SK-N-MC (cell line): ENCODE measurements at regions not wholly inside any gene's neighbourhood (a gene's known extent, or its start where the extent isn't known, plus 50 kb on each side); places are given as distances from the start of the nearest gene placed in this dataset.
"Not testable (repeated sequence)": the region's sequence is repeated elsewhere in the genome, so short reads cannot be mapped to it uniquely, and the experiment has no call there.

Experiments used
- DNase-seq: peaks from one replicate; pipeline ENCODE4 v3.0.0-alpha.2; 2011; ENCODE audit warnings: low read depth, low spot score
- H3K27ac ChIP-seq: fragments of 200-600 bp; sonication (generic); 2 replicates; pipeline ENCODE4 v1.5.1; 2016; ENCODE audit warnings: mixed run types
- H3K36me3 ChIP-seq: fragments of 200-600 bp; sonication (generic); 2 replicates; pipeline ENCODE4 v1.6.1; 2017; ENCODE audit warnings: antibody characterized with exemption, low read length, mixed read lengths; ENCODE audit not compliant: insufficient read depth
- H3K4me3 ChIP-seq: fragments of 200-600 bp; sonication (generic); 2 replicates; pipeline ENCODE4 v1.5.1; 2016
- H3K9ac ChIP-seq: fragments of 200-600 bp; sonication (generic); 2 replicates; pipeline ENCODE4 v1.8.0; 2017; ENCODE audit warnings: mixed run types, mixed read lengths; ENCODE audit not compliant: insufficient read length
- H3K9me3 ChIP-seq: fragments of 200-600 bp; sonication (generic); 2 replicates; pipeline ENCODE4 v1.6.1; 2017; ENCODE audit warnings: low read depth, mild to moderate bottlenecking, antibody characterized with exemption, low read length, moderate library complexity, mixed read lengths

DNA sequence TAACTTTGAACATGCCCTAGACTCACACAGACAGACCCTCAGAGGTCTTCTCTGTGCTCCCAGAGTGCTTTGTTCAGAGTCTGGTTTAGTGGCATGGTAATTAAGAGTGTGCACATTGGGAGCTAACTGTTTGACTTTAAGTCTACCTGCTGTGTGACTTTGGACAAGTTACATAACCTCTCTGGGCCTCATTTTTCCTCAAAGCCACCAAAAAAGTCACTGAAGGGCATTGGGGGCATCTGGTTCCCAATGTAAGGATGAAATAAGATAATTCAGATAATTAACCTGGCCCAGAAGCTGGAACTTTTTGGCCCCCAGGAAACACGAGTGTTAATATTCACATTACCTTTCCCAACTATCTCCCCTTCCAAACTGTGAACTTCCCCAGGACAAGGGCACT, 341.1 kb downstream of the BCL2L11 start:
- not testable (repeated sequence) for DNase-seq

DNA sequence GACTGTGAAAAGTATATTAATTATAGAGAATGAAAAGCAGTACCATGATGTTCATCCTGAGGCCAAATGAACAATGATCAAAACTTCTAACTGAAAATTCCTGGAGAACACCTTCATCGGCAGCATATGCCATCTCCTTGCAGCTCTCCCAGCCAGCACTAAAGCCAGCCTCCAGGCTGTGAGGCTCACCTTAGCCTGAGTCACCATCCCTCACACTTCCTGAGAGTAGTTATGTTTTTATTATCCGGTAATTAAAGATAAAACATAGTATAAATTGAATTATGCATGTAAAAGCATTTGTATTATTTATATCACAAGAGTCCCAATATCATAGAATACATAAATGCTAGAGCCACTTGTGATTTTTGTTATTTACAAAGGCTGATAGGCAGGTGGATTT, 341.9 kb downstream of the BCL2L11 start:
- not testable (repeated sequence) for H3K27ac ChIP-seq, H3K9me3 ChIP-seq, H3K9ac ChIP-seq, H3K36me3 ChIP-seq, DNase-seq, H3K4me3 ChIP-seq

More for the DNA sequence above, 341.1 kb downstream of the BCL2L11 start:
- not testable (repeated sequence) for H3K9me3 ChIP-seq, H3K9ac ChIP-seq, H3K27ac ChIP-seq, H3K36me3 ChIP-seq, H3K4me3 ChIP-seq

DNA sequence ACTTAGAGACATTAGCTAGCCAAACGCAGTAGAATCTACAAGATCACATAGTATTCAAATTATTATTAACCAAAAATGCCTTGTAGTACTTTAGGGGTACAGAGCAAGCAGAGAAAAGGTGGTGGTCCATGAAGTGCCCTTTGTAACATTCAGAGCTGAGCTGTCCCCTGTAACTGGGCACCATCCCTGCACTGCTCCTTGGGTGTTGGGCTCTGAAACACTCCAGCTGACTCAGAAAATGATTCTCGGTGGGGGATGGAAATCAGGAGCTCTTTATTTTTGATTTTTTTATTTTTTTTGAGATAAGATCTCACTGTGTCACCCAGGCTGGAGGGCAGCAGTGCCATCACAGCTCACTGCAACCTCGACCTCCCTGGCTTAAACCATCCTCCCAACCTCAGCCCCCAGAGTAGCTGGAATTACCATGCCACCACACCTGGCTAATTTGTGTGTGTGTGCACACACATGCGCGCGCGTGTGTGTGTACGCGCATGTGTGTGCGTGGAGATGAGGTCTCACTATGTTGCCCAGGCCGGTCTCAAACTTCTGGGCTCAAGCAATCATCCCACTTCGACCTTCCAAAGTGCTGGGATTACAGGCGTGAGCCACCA, 342.6 kb downstream of the BCL2L11 start:
- not testable (repeated sequence) for H3K36me3 ChIP-seq, H3K27ac ChIP-seq

DNA sequence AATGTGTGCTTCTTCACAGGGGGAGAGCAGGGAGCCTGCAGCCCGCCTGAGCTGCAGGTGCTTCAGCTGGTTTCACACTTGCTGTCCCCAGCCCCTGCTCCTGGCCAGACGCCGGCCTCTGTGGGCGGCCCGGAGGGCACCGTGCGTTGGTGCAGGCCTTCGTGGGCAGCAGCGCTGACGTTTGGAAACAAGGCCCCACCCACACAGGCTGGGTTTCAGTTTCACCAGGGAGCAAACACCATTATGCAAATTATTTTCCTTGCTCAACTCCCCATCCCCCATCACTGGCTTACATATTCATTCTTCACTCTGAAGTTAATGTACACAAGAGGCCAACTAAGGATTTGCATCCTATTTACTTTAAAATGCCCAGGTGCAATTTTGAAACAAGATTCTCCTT, 343.2 kb downstream of the BCL2L11 start:
- not testable (repeated sequence) for H3K4me3 ChIP-seq, H3K27ac ChIP-seq, H3K9ac ChIP-seq, H3K9me3 ChIP-seq, DNase-seq, H3K36me3 ChIP-seq

More for the DNA sequence above, 342.6 kb downstream of the BCL2L11 start:
- H3K4me3 ChIP-seq, H3K9ac ChIP-seq, H3K9me3 ChIP-seq, DNase-seq: not testable (repeated sequence)

DNA sequence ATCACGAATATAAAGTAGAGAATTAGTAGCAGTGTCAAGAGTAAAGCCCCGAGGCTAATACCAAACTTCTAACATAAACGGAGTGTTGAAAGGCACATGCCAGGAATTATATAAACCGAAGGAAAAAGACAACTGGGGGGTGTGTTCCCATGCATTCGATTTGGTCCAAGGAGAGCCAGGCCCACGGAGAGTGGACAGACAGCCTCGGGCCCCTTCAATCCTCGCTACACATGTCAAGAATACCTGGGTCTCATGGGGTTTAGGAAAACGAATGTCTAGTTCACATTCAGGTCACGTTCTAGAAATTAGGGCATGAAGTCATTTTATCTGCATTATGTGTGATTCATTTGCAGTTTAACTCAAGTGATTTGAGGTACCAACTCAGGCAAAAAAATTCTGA, 343.7 kb downstream of the BCL2L11 start:
- not testable (repeated sequence) for H3K36me3 ChIP-seq, H3K9ac ChIP-seq, H3K9me3 ChIP-seq, H3K4me3 ChIP-seq, DNase-seq, H3K27ac ChIP-seq

DNA sequence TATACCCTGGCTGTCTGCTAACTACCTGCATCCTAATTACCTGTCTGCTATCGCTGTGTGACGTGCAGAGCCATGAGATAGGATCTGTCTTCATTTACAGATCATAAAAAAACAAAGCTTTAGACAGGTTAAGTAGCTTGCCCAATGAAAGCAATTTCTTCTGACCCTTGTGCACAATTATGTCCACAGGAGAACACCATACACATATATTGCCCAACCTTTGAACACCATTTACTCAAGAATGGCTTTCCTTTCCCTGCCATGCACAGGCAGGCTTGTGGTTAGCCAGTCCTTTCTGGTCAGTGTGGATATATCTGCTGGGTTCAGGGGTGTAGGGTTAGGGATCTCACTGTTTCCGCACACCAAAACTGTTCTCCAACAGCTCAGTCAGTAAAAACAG, 344.8 kb downstream of the BCL2L11 start:
- H3K4me3 ChIP-seq, H3K9me3 ChIP-seq, H3K27ac ChIP-seq, H3K36me3 ChIP-seq, H3K9ac ChIP-seq, DNase-seq: not testable (repeated sequence)

DNA sequence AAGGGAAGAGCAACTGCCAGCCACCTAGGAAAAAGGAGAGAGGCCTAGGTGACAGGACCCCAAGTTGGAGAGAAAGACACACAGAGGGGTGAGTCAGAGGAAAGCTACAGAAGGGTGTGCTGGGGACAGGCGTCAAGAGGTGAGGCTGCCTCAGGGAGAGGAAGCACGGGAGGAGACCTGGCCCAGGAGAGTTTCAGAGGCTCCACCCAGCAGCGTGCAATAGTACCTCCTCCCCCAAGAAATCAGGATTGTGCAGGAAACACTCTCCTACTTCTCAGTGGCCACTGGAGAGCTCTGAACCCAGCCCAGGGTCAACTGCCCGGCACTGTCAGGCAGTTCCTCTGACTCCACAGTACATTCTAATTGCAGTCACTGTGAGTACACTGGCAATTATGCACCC, 346.0 kb downstream of the BCL2L11 start:
- not testable (repeated sequence) for H3K27ac ChIP-seq, DNase-seq, H3K4me3 ChIP-seq, H3K9ac ChIP-seq, H3K36me3 ChIP-seq, H3K9me3 ChIP-seq

DNA sequence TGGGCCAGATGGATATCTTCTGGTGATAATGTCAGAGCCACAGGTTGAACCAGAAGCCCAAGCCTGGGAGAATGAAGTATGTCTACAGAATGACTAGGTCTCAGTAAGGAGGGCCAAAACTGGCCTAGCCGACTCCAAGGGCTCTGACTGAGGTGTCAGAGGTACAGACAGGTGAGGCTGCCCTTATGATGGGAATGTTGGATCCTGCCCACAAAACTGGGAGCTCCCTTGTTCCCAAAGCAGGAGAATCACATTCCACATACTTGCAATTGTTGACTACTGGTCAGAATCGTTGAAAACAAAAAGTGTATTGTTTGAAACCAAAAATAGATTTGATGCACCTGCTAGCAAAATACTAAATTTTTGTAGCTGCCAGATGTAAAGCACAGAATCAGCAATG, 350.2 kb downstream of the BCL2L11 start:
- not testable (repeated sequence) for H3K27ac ChIP-seq, H3K4me3 ChIP-seq, H3K9ac ChIP-seq, H3K9me3 ChIP-seq, DNase-seq, H3K36me3 ChIP-seq

DNA sequence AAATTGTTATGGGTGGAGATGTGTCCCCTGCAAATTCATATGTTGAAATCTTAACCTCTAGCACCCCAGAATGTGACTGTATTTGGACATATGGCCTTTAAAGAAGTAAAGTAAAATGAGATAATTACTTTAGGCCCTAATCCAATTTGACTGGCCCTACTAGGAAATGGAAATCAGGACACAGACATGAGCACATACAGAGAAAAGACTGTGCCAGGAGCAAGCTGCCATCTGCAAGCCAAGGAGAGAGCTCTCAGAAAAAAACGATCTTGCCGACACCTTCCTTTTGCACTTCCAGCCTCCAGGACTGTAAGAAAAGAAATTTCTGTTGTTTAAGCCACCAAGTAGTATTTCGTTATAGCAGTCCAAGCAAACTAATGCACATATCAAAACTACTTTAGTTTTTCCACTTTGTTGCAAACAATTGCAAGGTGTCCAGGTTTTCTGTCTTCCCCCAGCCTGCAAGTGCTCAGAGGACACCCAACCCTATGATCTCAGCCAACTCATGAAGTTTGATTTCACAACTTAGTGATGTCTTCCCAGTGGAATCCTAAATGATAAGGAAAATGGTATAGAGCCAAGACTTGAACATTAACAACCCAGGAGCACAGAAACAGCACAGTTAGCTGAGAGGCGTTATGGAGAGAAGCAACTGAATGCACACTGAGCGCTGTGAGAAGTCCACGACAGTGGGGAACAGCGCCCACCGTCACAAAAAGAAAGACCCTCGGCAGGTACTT, 351.2 kb downstream of the BCL2L11 start:
- H3K36me3 ChIP-seq, H3K27ac ChIP-seq, DNase-seq: not testable (repeated sequence)

DNA sequence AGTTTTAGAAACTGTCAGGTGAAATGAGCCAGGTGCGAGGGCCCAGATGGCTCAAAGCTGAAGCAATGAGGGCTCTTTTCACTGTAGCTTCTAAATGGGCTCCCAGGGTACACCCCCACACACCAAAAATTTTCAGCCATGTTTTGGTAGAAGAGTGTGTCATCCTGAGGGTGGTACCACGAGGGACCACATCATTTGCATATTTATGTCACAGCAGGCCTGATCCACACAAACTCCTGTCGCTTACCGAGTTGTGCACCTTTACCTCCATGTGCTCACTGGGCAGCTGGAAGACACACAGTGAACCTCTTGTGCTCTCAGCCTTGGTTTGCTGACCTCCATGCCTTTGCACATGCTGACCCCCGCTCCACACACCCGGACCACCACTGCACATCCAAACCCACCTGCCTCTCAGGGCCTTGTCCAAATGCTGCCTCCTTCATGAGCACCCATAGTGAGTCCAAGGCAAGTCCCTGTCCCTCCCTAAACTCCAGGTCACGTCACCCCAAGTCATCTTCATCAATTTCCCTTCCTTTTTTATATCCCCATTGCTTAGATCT, 352.2 kb downstream of the BCL2L11 start:
- DNase-seq, H3K27ac ChIP-seq, H3K9me3 ChIP-seq, H3K9ac ChIP-seq, H3K4me3 ChIP-seq, H3K36me3 ChIP-seq: not testable (repeated sequence)

More for the DNA sequence above, 351.2 kb downstream of the BCL2L11 start:
- not testable (repeated sequence) for H3K9me3 ChIP-seq, H3K4me3 ChIP-seq, H3K9ac ChIP-seq

DNA sequence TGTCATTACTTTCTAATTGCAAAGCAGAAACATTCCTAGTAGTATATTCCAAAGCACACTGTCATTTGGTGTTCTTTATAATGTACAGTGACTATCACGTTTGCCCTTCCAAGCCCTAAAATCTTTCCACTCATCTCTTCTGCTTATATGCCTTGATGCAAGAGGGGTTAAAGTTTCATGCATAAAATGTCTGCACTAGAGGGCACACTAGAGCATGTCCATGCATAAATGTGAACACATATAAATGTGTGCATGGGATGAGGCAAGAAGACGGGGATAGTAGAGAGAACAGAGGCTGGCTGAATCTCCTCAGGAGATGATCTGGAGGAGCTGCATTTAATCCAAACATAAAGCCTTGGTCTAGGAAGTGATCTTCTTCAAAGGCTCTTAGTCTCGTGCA, 352.8 kb downstream of the BCL2L11 start:
- not testable (repeated sequence) for DNase-seq, H3K4me3 ChIP-seq, H3K36me3 ChIP-seq, H3K9me3 ChIP-seq, H3K9ac ChIP-seq, H3K27ac ChIP-seq

DNA sequence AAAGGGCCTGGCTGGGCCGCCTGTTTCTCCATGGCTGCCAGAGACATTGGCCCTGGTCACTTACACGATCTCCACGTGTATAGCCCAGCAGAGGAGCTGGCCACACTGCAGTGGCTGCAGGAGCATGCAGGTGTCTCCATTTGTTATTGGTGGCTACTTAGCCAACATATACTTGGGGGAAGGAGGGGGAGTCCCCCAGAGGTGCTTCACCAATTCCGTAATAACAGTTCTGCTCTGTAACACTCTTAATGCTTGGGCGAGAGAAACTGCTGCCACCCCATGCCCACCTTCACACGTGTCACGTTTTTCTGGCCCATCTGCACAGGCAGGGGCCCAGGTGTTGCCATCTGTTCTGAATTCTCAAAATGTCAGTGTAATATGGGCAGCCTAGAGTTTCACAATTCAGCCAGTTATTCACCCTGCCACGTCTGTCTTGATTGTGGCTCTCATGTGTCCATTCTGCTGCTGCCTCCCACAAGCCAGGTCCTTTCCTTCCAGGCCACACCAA, 353.5 kb downstream of the BCL2L11 start:
- not testable (repeated sequence) for H3K9ac ChIP-seq, H3K9me3 ChIP-seq, H3K36me3 ChIP-seq, H3K27ac ChIP-seq, H3K4me3 ChIP-seq, DNase-seq

DNA sequence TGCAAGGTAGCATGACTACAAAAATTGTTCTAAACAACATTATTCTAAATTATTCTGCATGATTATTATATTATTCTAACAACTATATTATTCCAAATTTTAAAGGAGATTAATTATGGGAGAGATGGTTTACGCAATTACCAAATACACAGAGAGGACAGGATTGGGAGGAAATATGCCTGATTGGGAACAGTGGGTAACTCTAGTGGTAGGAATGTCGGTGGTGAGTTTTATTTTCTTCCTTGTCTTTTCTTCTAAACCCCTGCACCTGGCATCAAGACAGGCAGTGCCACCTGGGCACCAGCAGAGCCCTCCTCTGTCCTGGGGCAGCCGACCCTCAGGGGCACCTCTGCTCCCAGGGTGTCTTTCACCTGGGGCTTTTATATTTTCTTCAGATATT, 357.6 kb downstream of the BCL2L11 start:
- not testable (repeated sequence) for H3K27ac ChIP-seq

DNA sequence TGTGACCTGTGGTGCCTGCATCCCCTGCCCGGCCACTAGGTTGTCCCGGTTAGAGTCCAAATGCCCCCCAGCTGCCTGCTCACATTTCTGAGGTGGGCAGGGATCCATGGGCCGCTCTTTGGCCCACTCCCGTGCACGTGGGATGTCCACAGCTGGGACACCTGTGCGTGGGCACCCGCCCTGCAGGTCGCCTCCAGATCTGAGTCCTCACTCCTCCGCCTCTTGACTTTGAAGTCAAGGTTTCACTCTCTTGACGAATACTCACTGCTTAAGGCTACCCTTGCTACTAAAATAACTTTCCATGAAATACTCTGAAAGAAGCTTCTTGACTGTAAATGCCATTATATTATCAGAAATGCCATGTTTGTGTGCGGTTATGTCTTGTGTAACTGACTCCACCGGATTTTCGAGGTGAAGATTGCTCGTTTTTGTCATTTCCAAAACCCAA, 358.2 kb downstream of the BCL2L11 start:
- DNase-seq, H3K36me3 ChIP-seq, H3K9ac ChIP-seq, H3K4me3 ChIP-seq, H3K27ac ChIP-seq, H3K9me3 ChIP-seq: not testable (repeated sequence)

More for the DNA sequence above, 357.6 kb downstream of the BCL2L11 start:
- H3K9ac ChIP-seq, H3K4me3 ChIP-seq, H3K9me3 ChIP-seq, H3K36me3 ChIP-seq, DNase-seq: not testable (repeated sequence)
